Loucy (cell line): ENCODE measurements at regions not wholly inside any gene's neighbourhood (a gene's known extent, or its start where the extent isn't known, plus 50 kb on each side); places are given as distances from the start of the nearest gene placed in this dataset.

Experiments used
- CTCF ChIP-seq: fragments of 200-600 bp; sonication (generic); conservative IDR thresholded peaks from 2 replicates; pipeline ENCODE4 v1.5.1; 2014; ENCODE audit warnings: mild to moderate bottlenecking, antibody characterized with exemption, low read length
- EZH2phosphoT487 ChIP-seq: fragments of 200-600 bp; IDR thresholded peaks from 2 replicates; pipeline ENCODE4 v1.6.1; 2018; ENCODE audit warnings: antibody characterized with exemption, mild to moderate bottlenecking, moderate library complexity, borderline replicate concordance

GRCh38 chr2:196367633-196368032 is 196.3 kb upstream of the STK17B start:
- no peak for TF ChIP-seq CTCF
- TF ChIP-seq EZH2phosphoT487 = no peak
